ENCODE measurements at regions not wholly inside any gene's neighbourhood (a gene's known extent, or its start where the extent isn't known, plus 50 kb on each side); places are given as distances from the start of the nearest gene placed in this dataset.

DNA sequence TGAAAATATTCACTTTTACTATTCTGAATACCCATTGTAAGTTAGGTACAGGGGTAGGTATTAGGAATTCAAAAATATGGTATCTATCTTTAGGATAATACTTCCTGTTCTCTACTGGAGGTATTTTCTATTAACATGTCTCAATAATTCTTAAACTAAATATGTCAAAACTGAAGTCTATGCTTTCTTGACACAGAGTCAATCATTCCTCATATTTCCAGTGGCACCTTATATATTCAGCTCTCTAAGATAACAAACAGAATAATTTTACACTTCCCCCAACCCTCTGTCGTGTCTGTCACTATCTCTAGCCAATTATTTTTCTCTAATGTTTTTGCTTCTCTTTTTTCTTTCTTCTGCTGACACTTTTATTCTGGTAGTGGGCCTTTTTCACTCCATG, 138.9 kb downstream of the TMEM26 start:
- no peaks in the 10 kb centered on the region for H3K36me3 ChIP-seq (ENCODE audit: insufficient read depth, low read length, poor library complexity, severe bottlenecking)
- no peak for DNase-seq (ENCODE audit: low spot score)
- CTCF ChIA-PET: no interaction called here
- H3K4me1 ChIP-seq (ENCODE audit: insufficient read depth, low read length, poor library complexity, severe bottlenecking): peaks cover 17% of the 10 kb centered on the region
- intact Hi-C loops (cut with micrococcal nuclease; ENCODE audit: unreplicated experiment): no loop called here
- BruUV-seq (replicated peaks): no TSS peak
- peaks cover 3% of the 10 kb centered on the region for H3K27me3 ChIP-seq (replicated peaks; ENCODE audit: insufficient read depth, low read depth, low read length, poor library complexity)
- POLR2A ChIA-PET (ENCODE audit: low non-redundant PET): no interaction called here
- TF ChIP-seq EZH2 (IDR thresholded peaks at IDR 0.05; ENCODE audit: borderline replicate concordance, low read depth, low read length, poor library complexity, severe bottlenecking): no peak
- TF ChIP-seq, protein P1, sequence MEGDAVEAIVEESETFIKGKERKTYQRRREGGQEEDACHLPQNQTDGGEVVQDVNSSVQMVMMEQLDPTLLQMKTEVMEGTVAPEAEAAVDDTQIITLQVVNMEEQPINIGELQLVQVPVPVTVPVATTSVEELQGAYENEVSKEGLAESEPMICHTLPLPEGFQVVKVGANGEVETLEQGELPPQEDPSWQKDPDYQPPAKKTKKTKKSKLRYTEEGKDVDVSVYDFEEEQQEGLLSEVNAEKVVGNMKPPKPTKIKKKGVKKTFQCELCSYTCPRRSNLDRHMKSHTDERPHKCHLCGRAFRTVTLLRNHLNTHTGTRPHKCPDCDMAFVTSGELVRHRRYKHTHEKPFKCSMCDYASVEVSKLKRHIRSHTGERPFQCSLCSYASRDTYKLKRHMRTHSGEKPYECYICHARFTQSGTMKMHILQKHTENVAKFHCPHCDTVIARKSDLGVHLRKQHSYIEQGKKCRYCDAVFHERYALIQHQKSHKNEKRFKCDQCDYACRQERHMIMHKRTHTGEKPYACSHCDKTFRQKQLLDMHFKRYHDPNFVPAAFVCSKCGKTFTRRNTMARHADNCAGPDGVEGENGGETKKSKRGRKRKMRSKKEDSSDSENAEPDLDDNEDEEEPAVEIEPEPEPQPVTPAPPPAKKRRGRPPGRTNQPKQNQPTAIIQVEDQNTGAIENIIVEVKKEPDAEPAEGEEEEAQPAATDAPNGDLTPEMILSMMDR (conservative IDR thresholded peaks at IDR 0.05; ENCODE audit: low read depth, low read length): no peak
- H3K27ac ChIP-seq (ENCODE audit: low read depth, low read length, poor library complexity, severe bottlenecking): peak overlapping the region; percentile 28
- H3K9me3 ChIP-seq (ENCODE audit: low read depth, low read length, poor library complexity, severe bottlenecking): peaks cover 13% of the 10 kb centered on the region
- no peak overlapping the region for H3K4me3 ChIP-seq (ENCODE audit: low read depth, low read length, poor library complexity, severe bottlenecking)

DNA sequence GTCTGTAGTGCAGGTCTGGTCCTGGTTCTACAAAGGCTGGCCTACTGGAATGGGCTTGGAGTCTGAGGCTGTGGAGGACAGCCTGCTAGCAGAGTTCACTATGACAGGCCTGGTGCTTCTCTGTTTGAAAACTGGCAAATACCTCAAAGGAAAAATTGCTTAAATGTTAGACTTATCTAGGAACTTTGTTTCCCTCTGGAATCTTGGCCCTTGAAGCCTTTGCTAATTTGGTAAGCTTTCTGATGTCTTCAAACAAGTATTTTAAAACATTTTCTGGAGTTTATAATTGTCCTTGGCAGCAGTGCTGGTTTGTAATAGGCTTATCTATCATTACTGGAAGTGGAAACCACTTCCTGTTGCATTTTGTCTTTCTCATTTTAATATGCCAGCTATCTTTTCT, 139.7 kb downstream of the TMEM26 start:
- peak; percentile 88 for DNase-seq (ENCODE audit: low spot score)
- CTCF ChIA-PET: no interaction called here

DNA sequence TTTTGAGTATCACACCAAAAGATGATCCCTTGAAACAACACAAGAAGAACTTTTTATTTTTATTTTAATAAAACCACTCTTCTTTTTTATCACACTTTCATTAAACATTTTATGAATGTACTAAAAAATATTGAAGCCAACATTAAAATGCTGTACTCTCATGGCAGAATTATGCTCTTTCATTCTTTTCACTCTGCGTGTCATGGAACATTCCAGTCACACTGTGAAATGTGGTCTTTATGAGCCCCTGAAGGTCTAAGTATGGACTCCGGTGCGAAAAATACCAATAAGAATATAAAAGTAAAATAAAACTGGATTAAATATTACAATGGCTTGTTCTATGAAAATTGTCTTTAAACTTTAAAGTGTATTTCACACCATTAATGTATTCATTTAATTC, 148.4 kb downstream of the TMEM26 start:
- H3K4me1 ChIP-seq (ENCODE audit: insufficient read depth, low read length, poor library complexity, severe bottlenecking): peaks cover 6% of the 10 kb centered on the region
- no peak overlapping the region for H3K27ac ChIP-seq (ENCODE audit: low read depth, low read length, poor library complexity, severe bottlenecking)
- no peaks in the 10 kb centered on the region for H3K9me3 ChIP-seq (ENCODE audit: low read depth, low read length, poor library complexity, severe bottlenecking)
- DNase-seq (ENCODE audit: low spot score): no peak
- BruUV-seq (replicated peaks): no TSS peak
- ChIA-PET POLR2A (ENCODE audit: low non-redundant PET) (no interaction called here), CTCF (no interaction called here)
- no peaks in the 10 kb centered on the region for H3K36me3 ChIP-seq (ENCODE audit: insufficient read depth, low read length, poor library complexity, severe bottlenecking)
- H3K4me3 ChIP-seq (ENCODE audit: low read depth, low read length, poor library complexity, severe bottlenecking): no peak overlapping the region
- TF ChIP-seq EZH2 (IDR thresholded peaks at IDR 0.05; ENCODE audit: borderline replicate concordance, low read depth, low read length, poor library complexity, severe bottlenecking): no peak
- TF ChIP-seq, protein P1 (conservative IDR thresholded peaks at IDR 0.05; ENCODE audit: low read depth, low read length): no peak
- intact Hi-C loops (cut with micrococcal nuclease; ENCODE audit: unreplicated experiment): no loop called here
- no peaks in the 10 kb centered on the region for H3K27me3 ChIP-seq (replicated peaks; ENCODE audit: insufficient read depth, low read depth, low read length, poor library complexity)

More for the DNA sequence above, 139.7 kb downstream of the TMEM26 start:
- POLR2A ChIA-PET (ENCODE audit: low non-redundant PET): no interaction called here
- Histone ChIP-seq H3K27me3 (replicated peaks; ENCODE audit: insufficient read depth, low read depth, low read length, poor library complexity) (peaks cover 3% of the 10 kb centered on the region), H3K27ac (ENCODE audit: low read depth, low read length, poor library complexity, severe bottlenecking) (no peak overlapping the region), H3K4me3 (ENCODE audit: low read depth, low read length, poor library complexity, severe bottlenecking) (no peak overlapping the region), H3K36me3 (ENCODE audit: insufficient read depth, low read length, poor library complexity, severe bottlenecking) (no peaks in the 10 kb centered on the region), H3K4me1 (ENCODE audit: insufficient read depth, low read length, poor library complexity, severe bottlenecking) (peaks cover 17% of the 10 kb centered on the region), H3K9me3 (ENCODE audit: low read depth, low read length, poor library complexity, severe bottlenecking) (peaks cover 13% of the 10 kb centered on the region)
- no peak for TF ChIP-seq EZH2 (IDR thresholded peaks at IDR 0.05; ENCODE audit: borderline replicate concordance, low read depth, low read length, poor library complexity, severe bottlenecking)
- TF ChIP-seq, protein P1 (conservative IDR thresholded peaks at IDR 0.05; ENCODE audit: low read depth, low read length): no peak
- BruUV-seq (replicated peaks): no TSS peak
- intact Hi-C loops (cut with micrococcal nuclease; ENCODE audit: unreplicated experiment): no loop called here
